HL-60/S4 treated with retinoic acid at 250 ng/mL for 4 days and 3 days (cell line): ENCODE measurements at regions not wholly inside any gene's neighbourhood (a gene's known extent, or its start where the extent isn't known, plus 50 kb on each side); places are given as distances from the start of the nearest gene placed in this dataset.

Experiments
- in situ Hi-C: fragments of 300-500 bp; cut with MboI; formaldehyde crosslinking; loops from 2 replicates; pipeline ENCODE4 v1.7.0; 2022; ENCODE audit warnings: low sequenced_read_pairs

GRCh38 chr6:8527818-8528217 is 92.5 kb upstream of the SLC35B3 start:
- in situ Hi-C loops, result no loop called here

DNA sequence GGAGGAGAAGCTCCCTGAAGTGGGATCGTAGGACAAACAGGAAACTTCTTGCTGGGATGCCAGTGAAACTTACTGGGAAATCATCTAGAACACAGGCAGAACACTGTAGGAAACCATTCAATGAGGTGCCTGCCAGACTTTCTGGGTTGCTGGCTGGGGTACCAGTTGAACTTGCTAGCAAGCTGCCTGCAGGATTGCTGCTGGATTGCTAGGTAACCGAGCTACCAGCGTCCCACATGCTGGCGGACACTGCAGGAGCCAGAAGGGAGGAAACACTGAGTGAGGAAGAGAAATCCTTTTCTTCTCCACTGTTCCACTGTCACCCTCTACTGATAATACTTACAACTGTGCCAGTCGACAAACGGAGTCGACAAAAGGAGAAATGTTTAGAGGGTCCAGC is 91.3 kb upstream of the SLC35B3 start:
- in situ Hi-C loops, result no loop called here

- in situ Hi-C loops, result no loop called here
Observed at GRCh38 chr6:8525370-8525769, 90.0 kb upstream of the SLC35B3 start.

- in situ Hi-C loops, result no loop called here
Observed at GRCh38 chr6:8513174-8513573, 77.8 kb upstream of the SLC35B3 start.

DNA sequence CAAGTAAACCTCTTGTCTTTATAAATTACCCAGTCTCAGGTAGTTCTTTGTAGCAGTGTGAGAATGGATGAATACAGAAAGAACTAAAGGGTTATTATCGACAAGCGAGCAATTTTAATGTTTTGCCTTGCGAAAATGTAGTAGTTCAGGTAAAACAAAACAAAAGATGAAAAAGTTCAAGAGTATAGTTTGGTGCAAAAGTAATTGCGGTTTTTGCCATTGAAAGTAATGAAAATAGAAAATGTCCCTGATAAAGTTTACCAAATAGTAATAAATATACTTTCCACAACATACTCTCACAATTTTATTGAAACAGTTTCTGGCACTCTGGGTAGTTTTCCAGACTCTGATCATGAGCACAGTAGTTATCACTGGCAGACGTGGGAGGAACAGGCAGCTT is 71.9 kb upstream of the SLC35B3 start:
- in situ Hi-C loops, result no loop called here

DNA sequence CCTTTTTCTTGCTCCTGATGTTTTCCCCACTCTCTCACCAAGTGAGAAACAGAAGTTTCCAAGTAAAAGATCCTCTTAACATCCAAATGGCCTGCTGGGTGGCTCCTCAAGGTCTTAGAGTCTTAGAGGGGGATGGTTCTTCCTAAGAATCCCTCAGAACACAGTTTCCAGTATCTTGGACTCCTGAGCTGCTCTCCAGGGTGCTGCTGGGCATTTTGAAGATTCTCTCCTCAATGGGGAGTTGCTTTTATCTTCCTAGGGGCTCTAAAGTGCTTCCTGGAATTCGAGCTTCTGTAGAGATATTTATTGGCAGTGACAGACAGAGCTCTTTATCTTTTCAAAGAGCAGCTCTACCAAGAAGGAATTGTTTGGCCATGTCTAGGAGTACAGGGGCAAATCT is 70.8 kb upstream of the SLC35B3 start:
- in situ Hi-C loops, result no loop called here

- in situ Hi-C loops, result no loop called here
Observed at GRCh38 chr6:8499540-8499939, 64.2 kb upstream of the SLC35B3 start.

- in situ Hi-C loops, result no loop called here
Observed at GRCh38 chr6:8494730-8495129, 59.4 kb upstream of the SLC35B3 start.

GRCh38 chr6:8492536-8493133 is 57.3 kb upstream of the SLC35B3 start:
- in situ Hi-C loops, result no loop called here
